ENCODE measurements at regions not wholly inside any gene's neighbourhood (a gene's known extent, or its start where the extent isn't known, plus 50 kb on each side); places are given as distances from the start of the nearest gene placed in this dataset.
"Not testable (repeated sequence)": the region's sequence is repeated elsewhere in the genome, so short reads cannot be mapped to it uniquely, and the experiment has no call there.

GRCh38 chr13:18836371-18837178 is 345.0 kb downstream of the TUBA3C start:
- H3K27me3 Mint-ChIP-seq; H3K27ac Mint-ChIP-seq; intact Hi-C loops (cut with micrococcal nuclease); H3K36me3 Mint-ChIP-seq (ENCODE audit: low read depth); H3K4me1 Mint-ChIP-seq (ENCODE audit: low read depth); H3K4me3 Mint-ChIP-seq: not testable (repeated sequence)
- H3K9me3 Mint-ChIP-seq = peaks cover 38% of the 10 kb centered on the region

- H3K4me3 Mint-ChIP-seq; H3K27me3 Mint-ChIP-seq; H3K27ac Mint-ChIP-seq; H3K36me3 Mint-ChIP-seq (ENCODE audit: low read depth); H3K4me1 Mint-ChIP-seq (ENCODE audit: low read depth); intact Hi-C loops (cut with micrococcal nuclease): not testable (repeated sequence)
- peaks cover 41% of the 10 kb centered on the region for H3K9me3 Mint-ChIP-seq
Observed at GRCh38 chr13:18835754-18836153, 345.9 kb downstream of the TUBA3C start.

- H3K36me3 Mint-ChIP-seq (ENCODE audit: low read depth); H3K9me3 Mint-ChIP-seq; H3K4me1 Mint-ChIP-seq (ENCODE audit: low read depth); H3K27ac Mint-ChIP-seq; H3K27me3 Mint-ChIP-seq; intact Hi-C loops (cut with micrococcal nuclease); H3K4me3 Mint-ChIP-seq: not testable (repeated sequence)
Observed at GRCh38 chr13:18824678-18825077, 356.9 kb downstream of the TUBA3C start.

- intact Hi-C loops (cut with micrococcal nuclease); H3K4me1 Mint-ChIP-seq (ENCODE audit: low read depth); H3K4me3 Mint-ChIP-seq; H3K27ac Mint-ChIP-seq; H3K36me3 Mint-ChIP-seq (ENCODE audit: low read depth); H3K9me3 Mint-ChIP-seq; H3K27me3 Mint-ChIP-seq: not testable (repeated sequence)
Observed at GRCh38 chr13:18822655-18823639, 358.7 kb downstream of the TUBA3C start.

- H3K27me3 Mint-ChIP-seq; H3K4me1 Mint-ChIP-seq (ENCODE audit: low read depth); H3K36me3 Mint-ChIP-seq (ENCODE audit: low read depth); intact Hi-C loops (cut with micrococcal nuclease); H3K27ac Mint-ChIP-seq; H3K4me3 Mint-ChIP-seq: not testable (repeated sequence)
- peaks cover 30% of the 10 kb centered on the region for H3K9me3 Mint-ChIP-seq
Observed at GRCh38 chr13:18773988-18774387, 407.6 kb downstream of the TUBA3C start.

GRCh38 chr13:18741696-18742095 is 439.9 kb downstream of the TUBA3C start:
- intact Hi-C loops (cut with micrococcal nuclease); H3K36me3 Mint-ChIP-seq (ENCODE audit: low read depth); H3K27ac Mint-ChIP-seq; H3K27me3 Mint-ChIP-seq; H3K4me3 Mint-ChIP-seq; H3K4me1 Mint-ChIP-seq (ENCODE audit: low read depth): not testable (repeated sequence)
- peaks cover 82% of the 10 kb centered on the region for H3K9me3 Mint-ChIP-seq

- Mint-ChIP-seq H3K27ac (no peak overlapping the region), H3K36me3 (ENCODE audit: low read depth) (no peaks in the 10 kb centered on the region), H3K4me1 (ENCODE audit: low read depth) (no peaks in the 10 kb centered on the region), H3K9me3 (peaks cover 72% of the 10 kb centered on the region), H3K27me3 (no peaks in the 10 kb centered on the region), H3K4me3 (no peak overlapping the region)
- intact Hi-C loops (cut with micrococcal nuclease) = no loop called here
Observed at GRCh38 chr13:18739310-18739709, 442.3 kb downstream of the TUBA3C start.

- H3K4me3 Mint-ChIP-seq; H3K4me1 Mint-ChIP-seq (ENCODE audit: low read depth); H3K27ac Mint-ChIP-seq; H3K27me3 Mint-ChIP-seq; H3K36me3 Mint-ChIP-seq (ENCODE audit: low read depth); intact Hi-C loops (cut with micrococcal nuclease): not testable (repeated sequence)
- peaks cover 60% of the 10 kb centered on the region for H3K9me3 Mint-ChIP-seq
Observed at GRCh38 chr13:18738086-18738485, 443.5 kb downstream of the TUBA3C start.

- not testable (repeated sequence) for H3K27me3 Mint-ChIP-seq
Observed at GRCh38 chr13:18727138-18727537, 454.5 kb downstream of the TUBA3C start.

GRCh38 chr13:18726524-18726923 is 455.1 kb downstream of the TUBA3C start:
- H3K27ac Mint-ChIP-seq; intact Hi-C loops (cut with micrococcal nuclease); H3K4me3 Mint-ChIP-seq; H3K27me3 Mint-ChIP-seq; H3K36me3 Mint-ChIP-seq (ENCODE audit: low read depth); H3K4me1 Mint-ChIP-seq (ENCODE audit: low read depth): not testable (repeated sequence)
- H3K9me3 Mint-ChIP-seq = peaks cover 22% of the 10 kb centered on the region

More at GRCh38 chr13:18727138-18727537, 454.5 kb downstream of the TUBA3C start:
- H3K4me1 Mint-ChIP-seq (ENCODE audit: low read depth); intact Hi-C loops (cut with micrococcal nuclease); H3K4me3 Mint-ChIP-seq; H3K27ac Mint-ChIP-seq; H3K36me3 Mint-ChIP-seq (ENCODE audit: low read depth): not testable (repeated sequence)
- H3K9me3 Mint-ChIP-seq = peaks cover 17% of the 10 kb centered on the region

GRCh38 chr13:18725242-18725822 is 456.3 kb downstream of the TUBA3C start:
- H3K36me3 Mint-ChIP-seq (ENCODE audit: low read depth); intact Hi-C loops (cut with micrococcal nuclease); H3K27ac Mint-ChIP-seq; H3K4me3 Mint-ChIP-seq; H3K27me3 Mint-ChIP-seq; H3K4me1 Mint-ChIP-seq (ENCODE audit: low read depth): not testable (repeated sequence)
- H3K9me3 Mint-ChIP-seq = peaks cover 30% of the 10 kb centered on the region

- H3K27me3 Mint-ChIP-seq = no peaks in the 10 kb centered on the region
- peaks cover 42% of the 10 kb centered on the region for H3K9me3 Mint-ChIP-seq
- H3K27ac Mint-ChIP-seq = no peak overlapping the region
- H3K4me1 Mint-ChIP-seq (ENCODE audit: low read depth) = no peaks in the 10 kb centered on the region
- intact Hi-C loops (cut with micrococcal nuclease) = no loop called here
- no peak overlapping the region for H3K4me3 Mint-ChIP-seq
- H3K36me3 Mint-ChIP-seq (ENCODE audit: low read depth) = no peaks in the 10 kb centered on the region
Observed at GRCh38 chr13:18714889-18715288, 466.7 kb downstream of the TUBA3C start.

- H3K27me3 Mint-ChIP-seq; H3K4me1 Mint-ChIP-seq (ENCODE audit: low read depth); H3K27ac Mint-ChIP-seq; intact Hi-C loops (cut with micrococcal nuclease); H3K4me3 Mint-ChIP-seq; H3K36me3 Mint-ChIP-seq (ENCODE audit: low read depth): not testable (repeated sequence)
- H3K9me3 Mint-ChIP-seq = peaks cover 44% of the 10 kb centered on the region
Observed at GRCh38 chr13:18710673-18711072, 471.0 kb downstream of the TUBA3C start.

- intact Hi-C loops (cut with micrococcal nuclease); H3K4me1 Mint-ChIP-seq (ENCODE audit: low read depth); H3K27ac Mint-ChIP-seq; H3K27me3 Mint-ChIP-seq; H3K4me3 Mint-ChIP-seq; H3K36me3 Mint-ChIP-seq (ENCODE audit: low read depth): not testable (repeated sequence)
- H3K9me3 Mint-ChIP-seq = peaks cover 35% of the 10 kb centered on the region
Observed at GRCh38 chr13:18706538-18706937, 475.1 kb downstream of the TUBA3C start.
